ENCODE measurements at regions not wholly inside any gene's neighbourhood (a gene's known extent, or its start where the extent isn't known, plus 50 kb on each side); places are given as distances from the start of the nearest gene placed in this dataset.

GRCh38 chr12:46892887-46893286 lies 67.1 kb upstream of the SLC38A4 start:
- no peak for TF ChIP-seq POLR2A (IDR thresholded peaks at IDR 0.05)
- no peak for TF ChIP-seq CTCF (IDR thresholded peaks at IDR 0.05 in 4 of 5, conservative IDR thresholded peaks at IDR 0.05 in 1 of 5)
